ENCODE measurements at regions not wholly inside any gene's neighbourhood (a gene's known extent, or its start where the extent isn't known, plus 50 kb on each side); places are given as distances from the start of the nearest gene placed in this dataset.

GRCh38 chr7:31416381-31416870 lies 75.9 kb upstream of the NEUROD6 start:
- POLR2A ChIA-PET = no interaction called here
- H3K4me1 Mint-ChIP-seq (ENCODE audit: low read depth, unreplicated experiment) = peaks cover 8% of the 10 kb centered on the region
- no TSS peak for BruUV-seq (replicated peaks)

GRCh38 chr7:31418928-31419327 lies 78.4 kb upstream of the NEUROD6 start:
- Histone ChIP-seq H3K27me3 (replicated peaks; ENCODE audit: control insufficient read depth, insufficient read depth, low read length) (no peaks in the 10 kb centered on the region), H3K9me3 (no peaks in the 10 kb centered on the region), H3K4me3 (ENCODE audit: low read depth, low read length) (no peak overlapping the region), H3K36me3 (ENCODE audit: control insufficient read depth, insufficient read depth, low read length) (no peaks in the 10 kb centered on the region), H3K4me1 (no peaks in the 10 kb centered on the region)
- Mint-ChIP-seq H3K9me3 (ENCODE audit: unreplicated experiment) (no peaks in the 10 kb centered on the region), H3K4me3 (ENCODE audit: unreplicated experiment) (no peak overlapping the region), H3K36me3 (ENCODE audit: insufficient read depth, unreplicated experiment) (no peaks in the 10 kb centered on the region), H3K27ac (ENCODE audit: unreplicated experiment) (no peak overlapping the region), H3K4me1 (ENCODE audit: low read depth, unreplicated experiment) (peaks cover 8% of the 10 kb centered on the region), H3K27me3 (ENCODE audit: insufficient read depth, unreplicated experiment) (no peaks in the 10 kb centered on the region)
- ChIA-PET POLR2A (no interaction called here), CTCF (no interaction called here)
- no peak for TF ChIP-seq CTCF (IDR thresholded peaks at IDR 0.05; ENCODE audit: insufficient read depth in 1 of 2, low read depth in 1 of 2, low read length in 1 of 2, severe bottlenecking in 1 of 2, unreplicated experiment in 1 of 2)
- intact Hi-C loops (cut with micrococcal nuclease; ENCODE audit: unreplicated experiment) = no loop called here
- no TSS peak for BruUV-seq (replicated peaks)
- DNase-seq = no peak

More at GRCh38 chr7:31416381-31416870, 75.9 kb upstream of the NEUROD6 start:
- no peak for TF ChIP-seq CTCF (IDR thresholded peaks at IDR 0.05; ENCODE audit: insufficient read depth in 1 of 2, low read depth in 1 of 2, low read length in 1 of 2, severe bottlenecking in 1 of 2, unreplicated experiment in 1 of 2)
- Histone ChIP-seq H3K4me1 (no peaks in the 10 kb centered on the region), H3K27me3 (replicated peaks; ENCODE audit: control insufficient read depth, insufficient read depth, low read length) (no peaks in the 10 kb centered on the region), H3K9me3 (no peaks in the 10 kb centered on the region), H3K4me3 (ENCODE audit: low read depth, low read length) (no peak overlapping the region), H3K36me3 (ENCODE audit: control insufficient read depth, insufficient read depth, low read length) (no peaks in the 10 kb centered on the region)
- intact Hi-C loops (cut with micrococcal nuclease; ENCODE audit: unreplicated experiment) = no loop called here
- CTCF ChIA-PET = no interaction called here
- Mint-ChIP-seq H3K9me3 (ENCODE audit: unreplicated experiment) (no peaks in the 10 kb centered on the region), H3K4me3 (ENCODE audit: unreplicated experiment) (no peak overlapping the region), H3K27ac (ENCODE audit: unreplicated experiment) (no peak overlapping the region), H3K27me3 (ENCODE audit: insufficient read depth, unreplicated experiment) (no peaks in the 10 kb centered on the region), H3K36me3 (ENCODE audit: insufficient read depth, unreplicated experiment) (no peaks in the 10 kb centered on the region)
- no peak for DNase-seq

- Mint-ChIP-seq H3K9me3 (ENCODE audit: unreplicated experiment) (no peaks in the 10 kb centered on the region), H3K4me3 (ENCODE audit: unreplicated experiment) (no peak overlapping the region), H3K27ac (ENCODE audit: unreplicated experiment) (no peak overlapping the region), H3K4me1 (ENCODE audit: low read depth, unreplicated experiment) (peaks cover 8% of the 10 kb centered on the region), H3K27me3 (ENCODE audit: insufficient read depth, unreplicated experiment) (no peaks in the 10 kb centered on the region), H3K36me3 (ENCODE audit: insufficient read depth, unreplicated experiment) (no peaks in the 10 kb centered on the region)
- no peaks in the 10 kb centered on the region for H3K9me3 ChIP-seq
- no peaks in the 10 kb centered on the region for H3K27me3 ChIP-seq (replicated peaks; ENCODE audit: control insufficient read depth, insufficient read depth, low read length)
- ChIA-PET CTCF (no interaction called here), POLR2A (no interaction called here)
- H3K36me3 ChIP-seq (ENCODE audit: control insufficient read depth, insufficient read depth, low read length) = no peaks in the 10 kb centered on the region
- no peaks in the 10 kb centered on the region for H3K4me1 ChIP-seq
- BruUV-seq (replicated peaks) = no TSS peak
- intact Hi-C loops (cut with micrococcal nuclease; ENCODE audit: unreplicated experiment) = no loop called here
- TF ChIP-seq CTCF (IDR thresholded peaks at IDR 0.05; ENCODE audit: insufficient read depth in 1 of 2, low read depth in 1 of 2, low read length in 1 of 2, severe bottlenecking in 1 of 2, unreplicated experiment in 1 of 2) = no peak
- DNase-seq = no peak
- H3K4me3 ChIP-seq (ENCODE audit: low read depth, low read length) = no peak overlapping the region
These were observed 79.1 kb upstream of the NEUROD6 start for GRCh38 chr7:31419505-31420055.
